ENCODE measurements at regions not wholly inside any gene's neighbourhood (a gene's known extent, or its start where the extent isn't known, plus 50 kb on each side); places are given as distances from the start of the nearest gene placed in this dataset.
A peak's percentile ranks its signal among the peaks of the same experiment; 100 is the strongest.

DNA sequence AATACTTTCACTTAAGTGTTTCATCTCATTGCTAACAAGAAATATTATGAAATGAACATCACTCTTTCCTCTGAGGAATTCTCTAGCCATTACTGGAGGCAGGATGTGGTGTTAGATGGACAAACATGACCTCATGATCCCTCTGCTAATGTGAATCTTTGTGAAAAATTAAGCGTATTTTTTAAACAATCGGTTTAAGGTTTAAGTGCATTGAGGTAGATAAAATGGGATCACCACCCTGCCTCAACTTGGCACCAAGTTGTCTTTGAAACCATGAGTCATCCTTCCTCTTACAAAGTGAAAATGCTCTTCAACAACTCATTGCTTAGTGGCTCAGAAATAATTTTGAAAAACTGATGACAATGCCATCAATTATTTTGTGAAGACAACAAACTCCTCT is 76.0 kb upstream of the DCBLD2 start:
- Histone ChIP-seq H3K4me2 (ENCODE audit: insufficient read depth, low read length) (peak overlapping the region; percentile 65), H3K9me3 (ENCODE audit: low read depth, low read length) (no peaks in the 10 kb centered on the region), H3K4me3 (ENCODE audit: insufficient read depth, low read length) (no peak overlapping the region), H3K27ac (ENCODE audit: low read depth, low read length) (peak overlapping the region; percentile 76), H3K27me3 (ENCODE audit: insufficient read depth, low read length) (no peaks in the 10 kb centered on the region), H2AFZ (ENCODE audit: low read length) (no peak overlapping the region), H3K4me1 (ENCODE audit: insufficient read depth, low read length) (peaks cover 32% of the 10 kb centered on the region), H3K79me2 (ENCODE audit: insufficient read depth, low read length) (peaks cover 20% of the 10 kb centered on the region), H4K20me1 (ENCODE audit: insufficient read depth, low read length) (no peaks in the 10 kb centered on the region), H3K36me3 (ENCODE audit: insufficient read depth, low read length) (no peaks in the 10 kb centered on the region)
- DNase-seq (ENCODE audit: insufficient read length, low spot score, missing footprints), result peak; percentile 61
- TF ChIP-seq CTCF (IDR thresholded peaks at IDR 0.05; ENCODE audit: extremely low read depth, low read depth, low read length), result no peak

DNA sequence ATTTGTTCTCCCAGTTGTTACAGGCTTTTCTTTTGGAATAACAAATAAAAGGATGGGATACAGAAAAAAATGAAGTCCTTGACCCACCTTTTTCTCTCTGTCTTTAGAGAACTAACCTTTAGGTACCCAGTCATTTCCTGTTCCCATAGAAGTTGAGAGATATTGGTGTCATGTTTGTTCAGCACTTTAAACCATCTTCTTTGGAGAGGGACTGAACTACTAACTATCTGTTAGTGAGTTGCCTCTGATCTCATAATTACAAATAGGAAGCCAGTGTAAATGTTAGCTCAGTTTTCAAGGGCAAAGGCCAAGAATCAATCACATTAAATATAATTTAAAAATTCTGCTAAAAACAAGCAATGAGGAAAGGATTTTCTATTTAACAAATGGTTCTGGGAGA is 72.9 kb upstream of the DCBLD2 start:
- peaks cover 17% of the 10 kb centered on the region for H3K79me2 ChIP-seq (ENCODE audit: insufficient read depth, low read length)
- no peak overlapping the region for H3K4me2 ChIP-seq (ENCODE audit: insufficient read depth, low read length)
- no peaks in the 10 kb centered on the region for H4K20me1 ChIP-seq (ENCODE audit: insufficient read depth, low read length)
- H3K27me3 ChIP-seq (ENCODE audit: insufficient read depth, low read length), result no peaks in the 10 kb centered on the region
- H3K4me1 ChIP-seq (ENCODE audit: insufficient read depth, low read length), result peaks cover 31% of the 10 kb centered on the region
- H3K9me3 ChIP-seq (ENCODE audit: low read depth, low read length), result no peaks in the 10 kb centered on the region
- H3K4me3 ChIP-seq (ENCODE audit: insufficient read depth, low read length), result no peak overlapping the region
- no peak for DNase-seq (ENCODE audit: insufficient read length, low spot score, missing footprints)
- H3K36me3 ChIP-seq (ENCODE audit: insufficient read depth, low read length), result no peaks in the 10 kb centered on the region
- no peak for TF ChIP-seq CTCF (IDR thresholded peaks at IDR 0.05; ENCODE audit: extremely low read depth, low read depth, low read length)
- no peak overlapping the region for H2AFZ ChIP-seq (ENCODE audit: low read length)
- peak overlapping the region; percentile 40 for H3K27ac ChIP-seq (ENCODE audit: low read depth, low read length)

GRCh38 chr3:98972720-98973119 is 71.2 kb upstream of the DCBLD2 start:
- Histone ChIP-seq H3K27ac (ENCODE audit: low read depth, low read length) (peak overlapping the region; percentile 96), H3K4me1 (ENCODE audit: insufficient read depth, low read length) (peaks cover 34% of the 10 kb centered on the region), H3K36me3 (ENCODE audit: insufficient read depth, low read length) (no peaks in the 10 kb centered on the region), H3K4me3 (ENCODE audit: insufficient read depth, low read length) (no peak overlapping the region), H2AFZ (ENCODE audit: low read length) (no peak overlapping the region), H3K4me2 (ENCODE audit: insufficient read depth, low read length) (peak overlapping the region; percentile 54), H4K20me1 (ENCODE audit: insufficient read depth, low read length) (no peaks in the 10 kb centered on the region), H3K79me2 (ENCODE audit: insufficient read depth, low read length) (peaks cover 14% of the 10 kb centered on the region), H3K9me3 (ENCODE audit: low read depth, low read length) (no peaks in the 10 kb centered on the region), H3K27me3 (ENCODE audit: insufficient read depth, low read length) (no peaks in the 10 kb centered on the region)
- DNase-seq (ENCODE audit: insufficient read length, low spot score, missing footprints), result peak; percentile 26
- no peak for TF ChIP-seq CTCF (IDR thresholded peaks at IDR 0.05; ENCODE audit: extremely low read depth, low read depth, low read length)

- Histone ChIP-seq H2AFZ (ENCODE audit: low read length) (no peak overlapping the region), H3K36me3 (ENCODE audit: insufficient read depth, low read length) (no peaks in the 10 kb centered on the region), H3K27me3 (ENCODE audit: insufficient read depth, low read length) (no peaks in the 10 kb centered on the region), H3K79me2 (ENCODE audit: insufficient read depth, low read length) (peaks cover 14% of the 10 kb centered on the region), H3K9me3 (ENCODE audit: low read depth, low read length) (no peaks in the 10 kb centered on the region), H3K27ac (ENCODE audit: low read depth, low read length) (peak overlapping the region; percentile 96), H3K4me3 (ENCODE audit: insufficient read depth, low read length) (no peak overlapping the region), H3K4me2 (ENCODE audit: insufficient read depth, low read length) (peak overlapping the region; percentile 54), H3K4me1 (ENCODE audit: insufficient read depth, low read length) (peaks cover 36% of the 10 kb centered on the region), H4K20me1 (ENCODE audit: insufficient read depth, low read length) (no peaks in the 10 kb centered on the region)
- no peak for TF ChIP-seq CTCF (IDR thresholded peaks at IDR 0.05; ENCODE audit: extremely low read depth, low read depth, low read length)
- DNase-seq (ENCODE audit: insufficient read length, low spot score, missing footprints), result peak; percentile 69
Measured at GRCh38 chr3:98972155-98972554, 70.7 kb upstream of the DCBLD2 start.

Measured in osteoblast (primary cell).